MM.1S (cell line): ENCODE measurements at regions not wholly inside any gene's neighbourhood (a gene's known extent, or its start where the extent isn't known, plus 50 kb on each side); places are given as distances from the start of the nearest gene placed in this dataset.

Source experiments
- EZH2phosphoT487 ChIP-seq: fragments of 300-600 bp; sonication (generic); IDR thresholded peaks from 2 replicates; pipeline ENCODE4 v1.6.1; 2018; ENCODE audit warnings: antibody characterized with exemption, low read length
- TF ChIP-seq, protein P1 (sequence below): fragments of 300-600 bp; sonication (generic); IDR thresholded peaks from 2 replicates; pipeline ENCODE4 v1.5.1; 2016; ENCODE audit warnings: antibody characterized with exemption, low read length, mixed read lengths

DNA sequence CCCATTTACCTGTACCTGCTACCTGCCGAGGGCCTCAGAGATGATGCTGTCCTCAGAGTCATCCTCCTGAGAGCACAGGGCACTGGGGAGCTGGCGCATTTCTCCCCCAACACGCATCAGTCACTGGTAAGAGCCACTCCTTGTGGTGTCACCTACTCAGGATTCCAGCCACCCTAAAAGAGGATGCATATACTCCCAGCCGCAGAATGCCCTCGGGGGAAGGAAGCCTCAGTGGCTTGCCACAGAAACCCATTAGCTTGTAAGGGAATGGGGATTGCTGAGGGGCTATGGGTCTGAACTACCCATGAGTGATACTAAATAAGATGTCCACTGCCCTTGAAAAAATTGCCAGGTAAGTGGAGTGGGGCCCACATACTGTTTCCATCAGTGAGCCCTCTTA is 279.2 kb downstream of the WDR11 start:
- TF ChIP-seq, protein P1, sequence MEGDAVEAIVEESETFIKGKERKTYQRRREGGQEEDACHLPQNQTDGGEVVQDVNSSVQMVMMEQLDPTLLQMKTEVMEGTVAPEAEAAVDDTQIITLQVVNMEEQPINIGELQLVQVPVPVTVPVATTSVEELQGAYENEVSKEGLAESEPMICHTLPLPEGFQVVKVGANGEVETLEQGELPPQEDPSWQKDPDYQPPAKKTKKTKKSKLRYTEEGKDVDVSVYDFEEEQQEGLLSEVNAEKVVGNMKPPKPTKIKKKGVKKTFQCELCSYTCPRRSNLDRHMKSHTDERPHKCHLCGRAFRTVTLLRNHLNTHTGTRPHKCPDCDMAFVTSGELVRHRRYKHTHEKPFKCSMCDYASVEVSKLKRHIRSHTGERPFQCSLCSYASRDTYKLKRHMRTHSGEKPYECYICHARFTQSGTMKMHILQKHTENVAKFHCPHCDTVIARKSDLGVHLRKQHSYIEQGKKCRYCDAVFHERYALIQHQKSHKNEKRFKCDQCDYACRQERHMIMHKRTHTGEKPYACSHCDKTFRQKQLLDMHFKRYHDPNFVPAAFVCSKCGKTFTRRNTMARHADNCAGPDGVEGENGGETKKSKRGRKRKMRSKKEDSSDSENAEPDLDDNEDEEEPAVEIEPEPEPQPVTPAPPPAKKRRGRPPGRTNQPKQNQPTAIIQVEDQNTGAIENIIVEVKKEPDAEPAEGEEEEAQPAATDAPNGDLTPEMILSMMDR: no peak
- no peak for TF ChIP-seq EZH2phosphoT487
